Stimulated activated CD8-positive, alpha-beta memory T cell treated with anti-CD3 and anti-CD28 coated beads, Interleukin-2, amount 100 ng/mL, for 48 hours (primary cell): ENCODE measurements at regions not wholly inside any gene's neighbourhood (a gene's known extent, or its start where the extent isn't known, plus 50 kb on each side); places are given as distances from the start of the nearest gene placed in this dataset.

Source experiments
- DNase-seq, 2 donors: peaks; one replicate each; pipeline ENCODE4 v3.0.0-alpha.2; 2020; ENCODE audit warnings: low read depth in 2 of 2

DNA sequence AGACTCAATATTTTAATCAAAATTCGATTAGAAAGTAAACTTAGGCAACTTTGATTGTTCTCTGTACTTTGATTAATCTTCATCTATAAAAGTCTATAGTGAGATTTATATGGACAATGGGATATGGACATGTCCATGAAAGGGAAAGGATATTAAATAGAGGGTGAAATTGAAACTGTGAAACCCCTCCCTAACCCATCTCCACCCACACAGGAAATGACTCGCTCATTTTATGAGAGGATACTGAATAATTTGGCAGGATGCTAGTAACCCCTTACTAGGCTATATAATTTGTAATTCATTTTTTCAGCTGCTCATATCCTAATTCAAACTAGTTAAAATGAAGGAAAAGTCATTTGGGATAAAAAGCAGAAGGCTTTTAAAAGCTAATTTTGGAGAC is 328.0 kb upstream of the ATP2B1 start:
- DNase-seq = no peak

GRCh38 chr12:90030726-90031125 is 322.1 kb upstream of the ATP2B1 start:
- DNase-seq = no peak

GRCh38 chr12:90029317-90029716 is 320.7 kb upstream of the ATP2B1 start:
- DNase-seq = no peak

GRCh38 chr12:90028635-90029051 is 320.0 kb upstream of the ATP2B1 start:
- no peak for DNase-seq

- DNase-seq = no peak
Observed at GRCh38 chr12:90027889-90028634, 319.4 kb upstream of the ATP2B1 start.

DNA sequence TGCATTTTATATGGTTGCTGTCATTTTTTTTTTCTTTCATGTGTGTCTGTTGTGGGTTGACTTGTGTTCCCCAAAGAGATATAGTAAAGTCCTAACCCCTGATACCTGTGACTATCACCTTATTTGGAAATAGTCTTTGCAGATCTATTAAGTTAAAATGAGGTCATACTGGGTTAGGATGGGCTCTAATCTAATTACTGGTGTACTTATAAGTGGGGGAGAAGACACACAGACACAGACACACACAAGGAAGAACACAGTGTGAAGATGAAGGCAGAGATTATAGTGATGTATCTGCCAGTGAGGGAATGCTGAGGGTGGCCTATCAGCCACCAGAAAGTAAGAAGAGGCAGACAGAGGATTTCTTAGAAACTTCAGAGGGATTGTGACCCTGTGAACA is 318.4 kb upstream of the ATP2B1 start:
- DNase-seq = no peak

- DNase-seq = no peak
Observed at GRCh38 chr12:90026516-90026915, 317.9 kb upstream of the ATP2B1 start.

DNA sequence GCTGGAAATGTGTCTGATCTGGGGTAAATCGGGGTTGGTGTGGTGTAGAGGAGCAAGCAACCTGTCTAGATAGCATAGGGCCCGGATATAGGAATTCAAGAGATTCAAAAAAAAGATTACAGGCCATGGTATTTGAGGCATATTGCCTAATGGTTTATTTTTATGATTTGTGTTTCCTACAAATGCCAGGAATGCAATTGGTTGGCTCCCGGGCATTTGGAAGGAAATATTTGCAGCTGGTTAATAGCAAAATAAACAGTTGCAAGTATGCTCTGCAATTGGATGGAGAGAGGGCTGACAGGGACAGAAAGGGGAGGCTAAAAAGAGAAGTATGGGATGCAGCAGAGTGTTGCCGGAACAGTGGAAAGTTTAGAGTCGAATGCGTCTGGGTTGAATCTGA is 315.6 kb upstream of the ATP2B1 start:
- DNase-seq = no peak

- DNase-seq = no peak
Observed at GRCh38 chr12:90023207-90023900, 314.7 kb upstream of the ATP2B1 start.

GRCh38 chr12:90021795-90022440 is 313.3 kb upstream of the ATP2B1 start:
- DNase-seq = no peak

DNA sequence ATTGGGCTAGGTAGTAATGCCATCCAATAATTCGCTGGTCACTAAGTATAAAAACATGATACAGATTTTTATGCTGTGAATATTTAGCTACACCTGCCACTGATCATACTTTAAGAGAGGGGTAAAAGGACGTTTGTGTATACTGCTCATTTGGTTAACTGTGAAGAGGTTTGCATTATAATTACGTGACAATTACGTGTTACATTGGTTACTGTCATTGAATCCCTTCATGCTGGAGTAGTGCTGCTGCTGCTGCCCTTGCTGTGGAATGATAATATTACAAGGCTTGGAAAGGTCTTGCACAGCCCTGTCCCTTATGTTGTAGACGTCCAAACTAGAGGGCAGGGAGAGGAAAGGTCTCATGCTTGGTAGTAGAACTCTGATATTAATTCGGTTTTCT is 312.2 kb upstream of the ATP2B1 start:
- DNase-seq = no peak

DNA sequence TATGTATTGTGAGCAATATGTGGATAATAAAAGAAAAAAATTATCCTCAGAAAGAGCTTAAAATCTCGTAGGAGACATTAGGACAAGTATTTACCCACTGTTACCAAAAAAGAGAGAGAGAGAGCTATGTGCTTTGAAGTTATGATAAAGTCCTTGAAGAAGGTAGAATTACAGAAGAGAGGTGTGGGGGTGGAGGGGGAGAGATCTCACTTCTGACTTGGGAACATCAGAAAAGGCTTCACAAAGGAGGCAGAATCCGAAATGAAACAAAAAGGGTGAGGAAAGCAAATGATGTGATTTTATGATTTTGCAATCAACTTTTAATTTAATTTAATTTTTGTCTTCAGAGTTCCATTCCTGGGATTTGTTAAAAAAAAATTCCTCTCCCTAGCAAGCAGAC is 311.8 kb upstream of the ATP2B1 start:
- DNase-seq = no peak

DNA sequence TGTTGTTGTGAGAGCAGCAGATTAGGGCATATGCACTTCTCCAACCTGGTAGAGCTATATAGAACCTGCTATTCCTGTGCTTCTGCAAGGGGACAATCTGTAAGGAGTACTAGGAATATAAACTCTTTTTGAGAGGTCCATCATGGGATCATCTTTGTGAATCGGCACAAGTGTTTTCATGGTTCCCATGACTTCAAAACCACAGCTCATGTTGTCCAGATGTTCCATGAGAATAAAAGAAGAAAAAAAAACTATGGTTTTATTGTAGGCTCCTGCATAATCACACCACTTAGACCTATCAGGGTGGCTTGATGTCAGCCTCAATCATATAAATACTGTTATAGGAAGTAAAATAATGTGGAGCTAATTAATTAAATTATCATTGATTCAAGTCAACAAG is 311.4 kb upstream of the ATP2B1 start:
- DNase-seq = no peak

DNA sequence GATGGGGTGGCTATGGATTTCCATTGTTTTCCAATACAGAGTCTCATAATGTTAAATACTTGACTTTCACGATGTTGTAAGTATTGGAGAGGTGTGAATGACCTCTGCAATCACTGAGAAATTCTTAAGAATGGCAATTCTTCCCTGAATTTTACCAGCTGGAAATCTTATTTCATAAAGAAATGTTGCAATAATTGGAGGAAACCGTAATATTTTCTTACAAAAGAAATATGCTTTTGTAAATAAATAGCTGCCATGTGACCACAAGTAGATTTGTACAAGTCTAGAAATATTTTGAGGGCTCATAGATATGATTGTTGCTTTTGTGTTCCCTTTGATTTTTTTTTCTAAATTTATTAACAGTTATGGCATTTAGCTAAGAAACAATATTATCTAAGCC is 308.7 kb upstream of the ATP2B1 start:
- no peak for DNase-seq

- DNase-seq = no peak
Observed at GRCh38 chr12:90015228-90015627, 306.6 kb upstream of the ATP2B1 start.

- DNase-seq = no peak
Observed at GRCh38 chr12:90013409-90013808, 304.8 kb upstream of the ATP2B1 start.

DNA sequence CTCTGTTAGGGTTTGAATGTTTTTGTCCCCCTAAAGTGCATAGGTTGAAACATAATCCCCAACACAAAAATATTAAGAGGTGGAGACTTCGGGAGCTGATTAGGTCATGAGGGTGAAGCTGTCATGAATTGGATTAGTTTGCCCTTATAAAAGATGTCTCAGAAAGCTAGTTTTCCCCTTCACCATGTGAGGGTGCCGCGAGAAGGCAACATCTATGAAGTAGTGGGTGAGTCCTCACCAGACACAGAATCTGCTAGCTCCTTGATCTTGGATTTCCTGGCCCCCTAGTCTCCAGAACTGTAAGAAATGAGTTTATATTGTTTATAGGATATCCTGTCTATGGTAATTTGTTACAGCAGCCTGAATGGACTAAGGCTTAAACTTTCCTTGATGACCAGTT is 301.5 kb upstream of the ATP2B1 start:
- no peak for DNase-seq

- no peak for DNase-seq
Observed at GRCh38 chr12:90008277-90008676, 299.6 kb upstream of the ATP2B1 start.

GRCh38 chr12:90004319-90005074 is 295.9 kb upstream of the ATP2B1 start:
- no peak for DNase-seq

GRCh38 chr12:90003688-90004087 is 295.1 kb upstream of the ATP2B1 start:
- no peak for DNase-seq

GRCh38 chr12:90000721-90001120 is 292.1 kb upstream of the ATP2B1 start:
- no peak for DNase-seq
